HG02970 (cell line): ENCODE measurements at regions not wholly inside any gene's neighbourhood (a gene's known extent, or its start where the extent isn't known, plus 50 kb on each side); places are given as distances from the start of the nearest gene placed in this dataset.
"Not testable (repeated sequence)": the region's sequence is repeated elsewhere in the genome, so short reads cannot be mapped to it uniquely, and the experiment has no call there.

Source experiments
- ATAC-seq: cut with Tn5 transposase; IDR thresholded peaks from one replicate; pipeline ENCODE4 v1.9.1; 2021; ENCODE audit warnings: mild to moderate bottlenecking, moderate library complexity, moderate number of reproducible peaks; ENCODE audit not compliant: unreplicated experiment, low FRiP score

GRCh38 chr1:213571419-213571818 lies 416.4 kb upstream of the PROX1 start:
- no peak for ATAC-seq

- ATAC-seq: no peak
Observed at GRCh38 chr1:213571843-213572242, 415.9 kb upstream of the PROX1 start.

GRCh38 chr1:213572912-213573647 lies 414.7 kb upstream of the PROX1 start:
- no peak for ATAC-seq

- no peak for ATAC-seq
Observed at GRCh38 chr1:213573648-213574009, 414.1 kb upstream of the PROX1 start.

- no peak for ATAC-seq
Observed at GRCh38 chr1:213582976-213583567, 404.7 kb upstream of the PROX1 start.

- no peak for ATAC-seq
Observed at GRCh38 chr1:213584272-213584671, 403.5 kb upstream of the PROX1 start.

GRCh38 chr1:213585402-213585801 lies 402.4 kb upstream of the PROX1 start:
- ATAC-seq: no peak

- no peak for ATAC-seq
Observed at GRCh38 chr1:213585959-213586586, 401.7 kb upstream of the PROX1 start.

- ATAC-seq: no peak
Observed at GRCh38 chr1:213586587-213586972, 401.2 kb upstream of the PROX1 start.

GRCh38 chr1:213596729-213597128 lies 391.0 kb upstream of the PROX1 start:
- ATAC-seq: no peak

- ATAC-seq: no peak
Observed at GRCh38 chr1:213598263-213598662, 389.5 kb upstream of the PROX1 start.

GRCh38 chr1:213600879-213601278 lies 386.9 kb upstream of the PROX1 start:
- ATAC-seq: no peak

GRCh38 chr1:213601705-213602104 lies 386.1 kb upstream of the PROX1 start:
- ATAC-seq: not testable (repeated sequence)

GRCh38 chr1:213602796-213603486 lies 384.8 kb upstream of the PROX1 start:
- no peak for ATAC-seq

GRCh38 chr1:213604477-213604876 lies 383.3 kb upstream of the PROX1 start:
- no peak for ATAC-seq

- no peak for ATAC-seq
Observed at GRCh38 chr1:213605732-213606131, 382.0 kb upstream of the PROX1 start.

GRCh38 chr1:213606252-213606820 lies 381.4 kb upstream of the PROX1 start:
- no peak for ATAC-seq

- ATAC-seq: no peak
Observed at GRCh38 chr1:213613549-213613948, 374.2 kb upstream of the PROX1 start.

- no peak for ATAC-seq
Observed at GRCh38 chr1:213615226-213615916, 372.4 kb upstream of the PROX1 start.

GRCh38 chr1:213617133-213617532 lies 370.6 kb upstream of the PROX1 start:
- no peak for ATAC-seq
